ENCODE measurements at regions not wholly inside any gene's neighbourhood (a gene's known extent, or its start where the extent isn't known, plus 50 kb on each side); places are given as distances from the start of the nearest gene placed in this dataset.
A peak's percentile ranks its signal among the peaks of the same experiment; 100 is the strongest.

GRCh38 chr11:10946072-10946471 lies 88.2 kb upstream of the ZBED5 start:
- DNase-seq, result no peak

GRCh38 chr11:10945196-10945595 lies 87.3 kb upstream of the ZBED5 start:
- no peak for DNase-seq

- peak in 1 of 14 donors; percentile 10 for DNase-seq
Measured at GRCh38 chr11:10943968-10944367, 86.1 kb upstream of the ZBED5 start.

GRCh38 chr11:10942620-10943019 lies 84.8 kb upstream of the ZBED5 start:
- no peak for DNase-seq

- no peak for DNase-seq
Measured at GRCh38 chr11:10941871-10942270, 84.0 kb upstream of the ZBED5 start.

- peak in 7 of 14 donors; percentile 9 to 50 (median 29) for DNase-seq
Measured at GRCh38 chr11:10941414-10941813, 83.6 kb upstream of the ZBED5 start.

- DNase-seq, result no peak
Measured at GRCh38 chr11:10938650-10939387, 81.0 kb upstream of the ZBED5 start.

- DNase-seq, result no peak
Measured at GRCh38 chr11:10938231-10938630, 80.4 kb upstream of the ZBED5 start.

GRCh38 chr11:10937385-10937771 lies 79.5 kb upstream of the ZBED5 start:
- DNase-seq, result no peak

GRCh38 chr11:10936626-10937384 lies 79.0 kb upstream of the ZBED5 start:
- DNase-seq, result no peak

- no peak for DNase-seq
Measured at GRCh38 chr11:10935015-10935559, 77.2 kb upstream of the ZBED5 start.

GRCh38 chr11:10934293-10934860 lies 76.5 kb upstream of the ZBED5 start:
- DNase-seq, result no peak

- DNase-seq, result peak in 13 of 14 donors; percentile 19 to 85 (median 77)
Measured at GRCh38 chr11:10933455-10934292, 75.8 kb upstream of the ZBED5 start.

GRCh38 chr11:10932976-10933375 lies 75.1 kb upstream of the ZBED5 start:
- no peak for DNase-seq

- DNase-seq, result peak in 3 of 14 donors; percentile 34 to 67 (median 53)
Measured at GRCh38 chr11:10931761-10932670, 74.2 kb upstream of the ZBED5 start.

- peak in 12 of 14 donors; percentile 14 to 73 (median 46) for DNase-seq
Measured at GRCh38 chr11:10930972-10931760, 73.3 kb upstream of the ZBED5 start.

- DNase-seq, result peak in 5 of 14 donors; percentile 16 to 70 (median 31)
Measured at GRCh38 chr11:10930224-10930971, 72.5 kb upstream of the ZBED5 start.

GRCh38 chr11:10927538-10927937 lies 69.7 kb upstream of the ZBED5 start:
- no peak for DNase-seq

GRCh38 chr11:10926801-10927211 lies 69.0 kb upstream of the ZBED5 start:
- peak in 1 of 14 donors; percentile 5 for DNase-seq
